ENCODE measurements at regions not wholly inside any gene's neighbourhood (a gene's known extent, or its start where the extent isn't known, plus 50 kb on each side); places are given as distances from the start of the nearest gene placed in this dataset.
A peak's percentile ranks its signal among the peaks of the same experiment; 100 is the strongest.

GRCh38 chr3:124282751-124283651 lies 291.1 kb upstream of the ROPN1 start:
- no peak for DNase-seq

DNA sequence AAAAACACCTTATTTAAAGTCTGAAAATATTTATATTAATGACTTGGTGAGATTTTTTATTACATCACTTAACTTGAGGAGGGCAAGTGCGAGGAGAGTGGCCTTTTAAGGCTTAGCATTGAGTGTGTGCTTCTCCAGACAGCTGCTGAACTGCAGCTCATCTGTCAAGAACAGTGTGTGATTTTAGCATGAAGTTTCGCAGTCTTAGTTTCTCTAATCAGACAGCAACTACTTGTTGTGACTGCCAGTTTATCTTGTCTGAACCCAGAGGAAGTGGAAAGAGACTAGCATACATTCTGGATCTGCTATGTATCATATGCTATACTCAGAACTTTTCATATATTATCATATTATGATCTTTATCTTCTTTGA lies 291.7 kb upstream of the ROPN1 start:
- peak in 1 of 2 experiments; percentile 20 for DNase-seq

DNA sequence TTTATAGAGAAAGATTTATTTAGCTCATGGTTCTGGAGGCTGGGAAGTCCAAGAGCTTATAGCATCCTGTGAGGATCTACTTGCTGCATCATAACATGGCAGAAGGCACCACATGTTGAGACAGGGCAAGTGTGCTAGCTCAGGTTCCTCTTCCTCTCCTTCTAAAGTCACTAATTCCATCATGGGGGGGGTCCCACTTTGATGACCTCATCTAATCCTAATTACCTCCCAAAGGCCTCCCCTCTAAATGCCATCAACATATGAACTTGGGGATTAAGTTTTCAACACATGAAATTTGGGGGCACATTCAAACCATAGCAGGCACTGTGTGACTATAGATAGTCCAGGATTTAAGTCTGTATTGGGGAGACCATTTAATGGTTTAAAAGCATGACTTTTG lies 297.1 kb upstream of the ROPN1 start:
- DNase-seq: no peak

GRCh38 chr3:124291008-124291407 lies 299.1 kb upstream of the ROPN1 start:
- no peak for DNase-seq

- no peak for DNase-seq
Measured at GRCh38 chr3:124292329-124292728, 300.4 kb upstream of the ROPN1 start.

DNA sequence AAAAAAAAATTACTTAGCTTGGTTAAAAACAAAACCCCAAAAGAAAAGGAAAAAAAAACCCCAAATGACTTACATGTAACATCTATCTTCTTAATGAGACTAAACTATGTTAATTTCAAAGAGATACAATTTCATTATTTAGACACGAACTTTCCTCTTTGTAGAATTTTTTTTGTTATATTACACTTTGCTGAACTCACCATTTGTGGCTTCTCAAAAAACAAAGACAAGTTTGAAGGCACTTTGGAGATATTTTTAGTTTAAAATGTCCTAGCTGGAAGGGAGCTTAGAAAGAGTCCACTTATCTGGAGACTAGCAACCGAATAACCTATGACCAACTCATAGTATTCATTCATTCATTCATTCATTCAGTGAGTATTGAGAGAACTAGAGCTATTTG lies 301.7 kb upstream of the ROPN1 start:
- no peak for DNase-seq

DNA sequence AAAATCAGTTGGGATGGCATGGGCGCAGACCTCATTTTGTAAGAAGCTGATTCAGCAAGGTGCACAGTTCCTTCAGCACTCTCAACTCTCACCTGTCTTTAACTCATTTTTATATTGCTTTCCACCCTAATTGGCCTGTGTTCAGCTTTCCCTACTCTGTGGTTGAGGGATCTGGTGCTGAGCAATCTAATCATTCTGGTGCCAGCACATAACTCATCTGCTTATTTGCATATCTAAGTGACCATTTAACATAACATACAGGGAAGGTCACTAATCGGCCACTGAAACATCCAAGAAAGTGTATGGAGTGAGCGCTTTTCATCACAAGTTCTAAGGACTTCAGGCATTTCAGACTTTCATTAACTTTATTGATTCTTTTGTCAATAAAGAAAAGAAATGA lies 303.4 kb upstream of the ROPN1 start:
- no peak for DNase-seq

DNA sequence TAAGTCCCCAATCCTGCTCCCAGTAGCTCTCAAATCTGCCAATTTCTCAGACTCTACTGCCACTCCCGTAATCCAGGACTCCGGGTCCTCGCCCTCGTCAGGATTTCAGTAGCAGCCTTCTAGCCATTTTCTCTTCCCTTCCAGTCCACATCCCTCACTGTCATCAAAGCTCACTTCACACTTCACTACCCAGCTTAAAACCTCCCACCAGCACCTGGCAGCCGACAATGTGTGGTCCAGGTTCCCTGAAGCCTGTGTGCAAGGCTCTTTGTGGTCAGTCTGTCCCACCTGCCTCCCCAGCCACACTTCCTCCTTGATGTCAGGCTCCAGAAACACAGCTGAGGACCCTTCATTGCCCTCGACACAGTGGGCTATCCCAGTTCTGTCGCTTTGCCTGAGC lies 304.5 kb upstream of the ROPN1 start:
- DNase-seq: no peak

- no peak for DNase-seq
Measured at GRCh38 chr3:124297062-124297980, 305.4 kb upstream of the ROPN1 start.

GRCh38 chr3:124298301-124298700 lies 306.4 kb upstream of the ROPN1 start:
- no peak for DNase-seq

DNA sequence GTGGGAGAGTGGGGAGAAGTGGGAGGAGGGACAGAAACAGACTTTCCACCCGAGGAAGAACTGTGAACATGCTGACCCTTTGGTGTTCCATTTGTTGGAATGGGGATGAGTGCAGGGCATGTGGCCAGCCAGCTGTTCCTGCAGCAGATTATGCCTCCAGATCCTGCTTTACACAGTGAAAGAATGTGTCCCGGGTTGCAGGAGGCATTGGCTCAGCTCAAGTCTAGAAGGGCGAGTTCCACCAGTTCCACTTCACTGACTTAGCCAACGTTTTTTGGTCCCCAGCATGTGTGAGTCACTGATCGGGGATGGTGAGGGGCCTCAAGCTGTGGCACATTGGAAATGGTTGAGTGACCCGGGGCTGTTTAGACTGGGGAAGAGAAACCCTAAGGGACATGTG lies 307.0 kb upstream of the ROPN1 start:
- DNase-seq: peak; percentile 31 to 83

DNA sequence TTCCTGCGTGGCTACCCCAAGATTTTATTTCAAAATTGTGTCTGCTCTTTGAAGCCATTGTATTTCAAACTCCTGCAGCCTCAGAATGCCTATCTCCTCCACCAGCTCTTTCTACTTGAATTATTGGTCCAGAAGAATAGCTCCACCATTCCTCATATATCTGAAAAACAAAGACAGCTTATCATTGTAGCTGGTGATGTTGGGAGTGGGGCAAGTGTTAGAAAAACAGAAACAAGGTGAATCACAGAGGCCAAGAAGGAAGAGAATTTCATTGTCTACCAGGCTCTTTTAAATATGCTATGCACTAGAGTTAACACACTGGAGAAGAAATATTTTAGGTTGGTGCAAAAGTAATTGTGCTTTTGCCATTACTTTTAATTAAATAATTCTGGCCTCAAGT lies 307.9 kb upstream of the ROPN1 start:
- DNase-seq: no peak

- DNase-seq: no peak
Measured at GRCh38 chr3:124300416-124300815, 308.5 kb upstream of the ROPN1 start.

DNA sequence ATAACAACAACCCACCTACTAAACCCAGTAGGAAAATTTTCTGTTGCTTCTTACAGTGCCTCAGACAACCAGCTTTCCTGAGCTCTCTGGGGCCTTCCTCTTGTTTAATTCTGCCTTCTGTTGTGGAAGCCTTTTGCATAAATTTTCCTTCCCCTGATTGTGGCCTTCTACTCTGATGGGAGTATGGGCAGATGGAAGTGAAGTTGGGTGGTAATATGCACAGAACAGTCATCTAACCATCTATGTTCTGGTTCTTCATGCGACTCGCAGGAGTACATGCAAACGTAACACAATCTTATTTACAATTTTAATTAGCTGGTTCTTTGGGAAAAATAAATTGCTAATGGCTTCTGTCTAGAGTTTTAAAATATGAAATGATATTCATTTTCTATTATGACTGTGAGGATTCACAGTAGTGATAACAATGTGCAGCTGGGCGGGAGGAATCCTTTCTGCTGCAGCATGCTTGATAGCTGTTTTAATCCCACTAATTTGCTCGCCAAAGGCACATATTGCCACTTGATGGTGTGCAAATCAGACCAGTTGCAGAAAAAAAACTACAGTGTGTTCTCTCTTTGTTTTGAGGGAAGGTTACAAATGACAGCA lies 311.5 kb upstream of the ROPN1 start:
- peak; percentile 73 to 91 for DNase-seq

GRCh38 chr3:124306665-124307064 lies 314.7 kb upstream of the ROPN1 start:
- DNase-seq: no peak

GRCh38 chr3:124313621-124314020 lies 321.7 kb upstream of the ROPN1 start:
- no peak for DNase-seq

- peak in 1 of 2 experiments; percentile 20 for DNase-seq
Measured at GRCh38 chr3:124315215-124316033, 323.5 kb upstream of the ROPN1 start.

GRCh38 chr3:124316034-124316287 lies 324.0 kb upstream of the ROPN1 start:
- DNase-seq: no peak

DNA sequence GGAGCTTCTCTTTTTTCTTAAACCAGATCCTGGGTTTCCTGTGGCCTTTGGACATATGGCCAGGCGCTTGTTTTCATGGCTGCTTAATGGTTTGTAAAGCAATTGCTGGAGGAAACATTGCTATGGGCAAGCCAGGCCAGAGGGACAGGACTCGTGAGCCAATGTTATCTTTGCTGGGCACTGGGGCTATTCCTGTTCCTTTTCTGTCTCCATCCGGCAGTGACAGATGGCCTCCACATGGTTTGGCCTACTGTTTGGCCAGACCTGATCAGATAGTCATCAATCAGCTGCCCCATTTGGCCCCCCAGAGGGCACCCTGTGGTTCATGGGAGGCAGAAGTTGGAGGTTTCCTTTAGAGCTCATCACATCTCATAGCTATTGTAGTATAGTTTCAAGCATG lies 326.1 kb upstream of the ROPN1 start:
- DNase-seq: peak; percentile 86 to 94

DNA sequence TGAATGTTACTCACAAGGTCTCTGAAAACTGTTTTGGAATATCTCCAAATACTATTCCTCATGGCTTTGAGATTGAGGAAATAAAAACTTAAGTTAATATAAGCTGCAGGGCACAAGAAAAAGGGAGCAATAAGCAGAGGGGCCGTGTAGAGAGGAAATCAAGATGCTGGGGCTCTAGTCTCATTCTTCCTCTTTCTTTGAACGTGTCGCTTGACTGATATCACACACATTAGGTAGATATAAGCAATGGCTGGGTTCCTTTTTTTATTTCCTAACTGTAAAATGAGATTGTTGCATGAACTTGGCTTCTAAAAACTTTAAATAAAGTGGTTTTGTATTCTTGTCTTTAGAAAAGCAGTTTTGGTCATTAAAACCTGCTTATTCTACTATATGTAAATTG lies 326.7 kb upstream of the ROPN1 start:
- no peak for DNase-seq

DNA sequence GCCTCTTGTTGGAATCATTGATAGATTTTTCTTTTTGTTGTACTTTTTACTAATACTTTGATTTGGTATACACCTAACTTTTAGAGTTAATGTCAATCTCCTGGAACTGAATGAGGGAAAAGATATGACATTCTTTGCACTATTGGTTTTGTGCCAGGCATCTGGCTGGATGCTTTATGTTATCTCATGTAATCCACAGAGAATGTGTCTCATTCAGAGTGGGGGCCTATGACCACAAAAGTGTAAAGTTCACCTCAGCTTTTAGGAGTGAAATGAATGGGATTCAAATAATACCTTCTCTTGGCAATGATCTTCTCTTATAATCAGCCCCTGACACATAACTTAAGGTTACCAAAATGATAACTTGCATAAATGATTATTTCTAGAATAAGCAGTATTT lies 329.1 kb upstream of the ROPN1 start:
- no peak for DNase-seq

- DNase-seq: no peak
Measured at GRCh38 chr3:124322309-124322880, 330.5 kb upstream of the ROPN1 start.

DNA sequence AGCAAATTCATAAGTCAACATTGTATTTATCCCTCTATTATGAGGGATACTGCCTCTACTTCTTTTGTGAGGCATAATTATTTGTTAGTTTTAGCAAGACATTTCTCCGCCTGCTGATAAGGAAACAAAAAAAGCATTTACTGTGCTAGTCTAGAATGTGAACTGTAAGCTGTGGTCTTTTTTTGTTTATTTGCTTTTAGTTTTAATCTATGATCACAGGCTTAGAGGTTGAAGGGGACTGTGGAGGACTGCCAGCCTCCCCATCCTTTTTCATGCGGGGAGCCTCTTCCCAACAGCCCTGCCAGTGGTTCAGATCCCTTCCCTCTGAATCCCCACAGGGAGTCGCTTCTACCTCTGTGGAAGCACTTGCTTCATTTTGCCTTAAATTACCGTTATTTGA lies 331.0 kb upstream of the ROPN1 start:
- DNase-seq: no peak

All from NCI-H524 (cell line).